NCI-H2227 treated with DMSO at 0.1 percent for 48 hours (cell line): ENCODE measurements at regions not wholly inside any gene's neighbourhood (a gene's known extent, or its start where the extent isn't known, plus 50 kb on each side); places are given as distances from the start of the nearest gene placed in this dataset.

Experiments
- DNase-seq: peaks from one replicate; lab custom pipeline; 2025; lab: John Stamatoyannopoulos, UW

DNA sequence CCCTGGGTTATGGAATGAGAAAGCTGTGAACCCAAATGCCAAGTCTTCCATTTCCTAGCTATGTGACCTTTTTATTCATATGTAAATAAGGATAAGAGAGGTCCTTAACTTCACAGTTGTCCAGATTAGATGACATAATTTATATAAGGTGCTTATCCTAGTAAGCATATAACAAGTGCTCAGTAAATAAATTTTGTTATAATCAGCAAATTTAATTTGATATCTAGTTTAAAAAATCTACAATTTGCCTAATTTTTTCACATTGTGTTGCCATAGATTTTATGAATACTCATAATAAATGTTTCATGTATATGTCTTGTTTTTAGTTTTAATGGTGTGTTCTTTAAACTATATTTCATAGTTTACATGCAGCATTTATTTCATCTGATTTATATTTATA, 130.4 kb upstream of the SPRY1 start:
- no peak for DNase-seq

DNA sequence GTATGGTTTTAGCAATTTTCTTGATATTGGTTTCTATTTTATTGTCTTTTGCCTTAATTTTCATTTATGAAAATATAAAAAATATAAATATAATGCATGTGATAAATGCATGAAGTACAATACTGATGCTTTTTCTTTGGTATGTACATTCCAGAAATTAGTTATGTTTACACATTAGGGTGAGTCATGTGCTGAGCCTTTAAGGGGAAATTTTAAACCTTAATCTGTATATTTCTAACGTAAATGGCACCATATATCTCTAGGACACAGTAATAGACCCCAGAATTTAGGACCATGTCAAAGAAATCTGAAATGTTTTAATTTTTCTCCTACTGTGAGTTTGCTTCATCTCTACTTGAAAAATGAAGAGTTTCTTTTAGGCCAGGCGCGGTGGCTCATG, 117.8 kb upstream of the SPRY1 start:
- no peak for DNase-seq

DNA sequence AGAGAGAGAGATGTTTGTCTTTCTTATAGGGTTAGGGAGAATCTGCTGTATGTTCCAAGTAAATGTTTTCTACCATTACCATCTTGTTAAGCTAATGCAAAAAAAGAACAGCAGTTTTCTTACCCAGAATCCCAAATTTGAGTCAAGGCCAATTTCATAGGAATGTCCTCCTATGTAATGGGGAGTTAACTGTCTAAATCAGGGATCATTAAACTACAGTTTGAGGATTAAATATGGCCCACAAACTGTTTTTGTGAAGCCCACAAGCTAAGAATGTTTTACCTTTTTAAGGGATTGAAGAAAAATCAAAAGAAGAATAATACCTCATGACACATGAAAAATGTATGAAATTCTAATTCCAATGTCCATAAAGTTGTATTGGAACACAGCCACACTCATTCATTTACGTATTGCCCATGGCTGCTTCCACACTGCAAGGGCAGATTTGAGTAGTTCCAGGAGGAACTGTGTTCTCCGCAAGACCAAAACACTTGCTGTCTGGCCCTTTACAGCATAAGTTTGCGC, 113.2 kb upstream of the SPRY1 start:
- no peak for DNase-seq

DNA sequence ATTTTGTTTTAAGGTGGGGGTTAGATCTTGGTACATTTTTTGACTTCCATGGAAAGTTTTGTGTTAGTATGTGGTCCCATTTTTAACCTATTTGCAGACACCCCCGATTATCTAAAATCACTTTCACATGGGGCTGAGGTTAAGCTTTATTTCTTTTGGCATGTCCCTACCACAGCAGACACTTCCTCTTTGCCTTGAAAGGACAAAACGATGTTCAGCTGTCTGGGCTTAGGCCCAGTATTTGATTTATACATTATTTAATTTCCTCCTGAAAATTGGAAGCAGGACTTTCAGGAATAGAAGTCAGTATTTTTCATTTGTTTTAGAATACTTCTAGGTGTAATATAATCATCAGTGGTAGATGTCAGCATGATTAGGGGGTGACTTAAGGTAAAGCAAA, 112.4 kb upstream of the SPRY1 start:
- DNase-seq: no peak

DNA sequence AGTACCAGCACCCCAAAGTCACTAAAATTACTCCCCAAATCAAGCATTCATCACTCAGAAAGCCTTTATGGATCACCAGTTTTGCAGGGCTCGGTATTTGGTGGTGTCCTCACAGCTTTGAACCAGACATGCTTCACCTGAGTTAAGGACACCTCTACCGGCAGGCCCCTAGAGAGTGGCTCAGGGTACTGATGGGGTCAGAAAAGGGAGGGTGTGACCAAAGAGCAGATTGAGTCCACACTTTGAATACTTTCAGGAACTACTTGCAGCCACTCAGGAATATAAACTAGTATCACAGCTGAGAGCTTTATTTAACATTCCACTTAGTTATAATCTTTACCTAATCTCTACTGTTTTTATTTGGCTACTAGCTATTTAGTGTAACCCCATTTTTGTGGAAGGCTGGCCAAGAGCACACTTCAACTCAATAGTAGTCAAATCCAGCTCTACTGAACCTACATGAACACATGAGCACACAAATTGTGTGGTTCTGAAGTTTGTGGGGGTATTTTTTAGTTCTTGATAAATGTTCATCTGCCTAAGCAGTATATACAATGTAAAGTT, 109.6 kb upstream of the SPRY1 start:
- DNase-seq: no peak

DNA sequence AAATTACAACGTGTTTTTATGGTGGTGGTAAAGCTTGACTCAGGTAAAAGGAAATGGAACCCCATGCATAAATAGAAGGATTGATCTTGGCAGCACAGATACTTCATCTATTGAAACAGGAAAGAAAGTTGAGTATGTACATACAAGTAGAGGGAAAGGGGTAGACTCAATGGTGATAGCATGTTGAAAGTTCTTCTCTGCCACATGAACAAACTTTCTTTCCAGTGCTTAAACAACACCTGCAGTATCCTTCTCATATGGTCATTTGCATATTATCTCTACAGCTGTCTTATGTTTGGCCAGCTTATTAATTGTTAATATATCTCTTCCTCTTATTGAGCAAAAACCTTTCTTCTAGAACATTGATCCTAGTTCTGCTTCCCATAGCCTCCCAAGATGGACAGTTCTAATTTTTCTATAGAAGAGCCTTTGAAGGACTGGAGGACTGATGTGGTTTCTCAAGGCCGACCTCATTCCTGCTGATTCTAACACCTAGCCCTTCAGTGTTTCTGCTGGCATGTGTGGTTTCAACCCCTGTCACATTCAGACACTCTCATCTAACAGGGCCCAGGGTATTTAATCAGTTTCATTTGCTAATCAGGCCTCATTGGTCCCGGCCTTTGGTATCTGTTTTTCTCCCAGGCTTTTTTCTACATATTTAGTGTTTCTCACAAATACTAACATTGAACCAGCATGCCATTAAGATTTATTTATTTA, 108.1 kb upstream of the SPRY1 start:
- DNase-seq: no peak

DNA sequence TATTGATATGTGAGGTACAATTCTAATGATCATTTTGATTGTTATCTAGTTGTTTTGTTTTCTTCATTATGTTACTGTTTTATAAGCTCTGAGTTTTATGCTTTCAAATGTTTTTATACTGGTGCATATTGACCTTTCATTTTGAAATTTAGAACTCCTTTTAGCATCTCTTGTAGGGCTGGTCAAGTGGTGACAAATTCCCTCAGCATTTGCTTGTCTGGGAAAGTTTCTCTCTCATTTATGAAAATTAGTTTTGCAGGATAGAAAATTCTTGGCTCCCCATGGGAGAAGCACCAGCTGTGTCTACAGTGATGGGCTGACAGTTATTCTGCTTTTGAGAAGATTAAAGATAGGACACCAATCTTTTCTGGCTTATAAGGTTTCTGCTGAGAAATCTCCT, 105.3 kb upstream of the SPRY1 start:
- DNase-seq: no peak

DNA sequence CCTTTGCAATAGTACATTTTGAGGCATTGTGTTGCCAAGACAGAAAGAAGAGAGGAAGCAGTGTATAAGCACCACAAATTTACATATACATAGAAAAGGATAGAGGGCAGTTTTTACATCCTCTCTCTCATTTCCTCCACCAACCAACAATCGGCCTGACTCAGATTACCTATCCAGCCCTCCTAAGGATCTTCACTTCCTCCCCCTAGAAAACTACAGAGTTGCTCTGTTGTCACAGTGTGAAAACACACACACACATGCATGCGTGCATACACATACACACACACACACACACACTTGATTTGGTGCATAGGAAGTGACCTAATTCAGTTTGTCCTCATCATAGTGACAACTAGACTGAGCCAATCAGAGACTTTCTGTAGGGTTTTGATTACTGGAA, 98.8 kb upstream of the SPRY1 start:
- no peak for DNase-seq

DNA sequence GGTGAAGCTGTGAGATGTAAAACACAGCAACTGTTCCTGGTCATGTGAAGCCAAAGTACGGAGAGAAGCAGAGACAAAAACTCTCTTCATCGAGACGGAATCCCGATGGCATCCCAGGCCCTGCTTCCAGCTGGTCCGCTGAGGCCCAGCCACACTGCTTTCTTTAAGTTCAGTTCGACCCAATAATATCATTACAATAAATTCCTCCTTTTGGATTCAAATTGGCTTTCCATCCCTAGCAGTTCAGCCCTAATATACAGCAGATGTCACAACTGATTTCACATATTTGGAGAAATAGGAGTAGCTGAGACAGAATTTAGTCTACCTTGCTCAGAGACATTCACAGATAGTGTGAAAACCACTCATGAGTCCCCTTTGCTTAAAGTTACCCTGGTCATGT, 98.3 kb upstream of the SPRY1 start:
- DNase-seq: no peak

DNA sequence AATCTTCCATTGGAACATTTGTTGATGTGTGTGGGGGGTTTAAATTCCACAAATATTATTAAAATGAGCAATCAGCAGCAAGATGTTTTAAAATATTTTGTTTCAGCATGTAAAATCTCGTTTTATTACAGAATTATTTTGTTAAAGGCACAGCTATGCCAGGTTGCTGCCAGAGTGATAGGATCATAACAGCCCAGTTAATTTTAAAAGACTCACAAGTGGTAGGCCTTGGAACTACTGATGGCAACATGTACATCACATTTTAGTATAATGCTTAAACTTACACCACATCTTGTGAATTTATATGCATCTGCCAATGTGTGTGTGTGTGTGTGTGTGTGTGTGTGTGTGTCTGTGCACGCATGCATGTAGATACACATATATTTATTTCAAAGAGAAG, 97.8 kb upstream of the SPRY1 start:
- no peak for DNase-seq

DNA sequence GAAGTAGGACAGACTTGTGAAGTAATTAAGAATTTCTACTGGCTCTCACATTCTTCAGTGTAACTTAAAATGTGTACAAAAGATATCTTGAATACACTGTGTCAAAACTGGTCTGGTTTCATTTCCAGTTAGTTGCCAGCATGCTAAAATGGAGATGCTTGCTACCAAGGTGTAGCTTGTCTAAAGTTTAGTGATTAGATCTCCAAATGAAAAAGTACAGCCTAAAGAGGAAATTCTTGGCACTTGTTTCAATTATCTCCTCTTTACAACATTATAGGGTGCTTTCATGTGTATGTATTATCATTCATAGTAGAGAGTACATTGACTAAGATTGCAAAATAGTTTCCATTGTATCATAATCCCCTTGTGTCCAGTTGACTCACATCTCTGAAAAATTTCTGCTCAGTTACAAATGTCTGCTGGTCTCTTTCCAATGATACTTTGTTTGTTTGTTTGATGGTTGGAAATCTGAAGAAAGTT, 97.3 kb upstream of the SPRY1 start:
- no peak for DNase-seq

DNA sequence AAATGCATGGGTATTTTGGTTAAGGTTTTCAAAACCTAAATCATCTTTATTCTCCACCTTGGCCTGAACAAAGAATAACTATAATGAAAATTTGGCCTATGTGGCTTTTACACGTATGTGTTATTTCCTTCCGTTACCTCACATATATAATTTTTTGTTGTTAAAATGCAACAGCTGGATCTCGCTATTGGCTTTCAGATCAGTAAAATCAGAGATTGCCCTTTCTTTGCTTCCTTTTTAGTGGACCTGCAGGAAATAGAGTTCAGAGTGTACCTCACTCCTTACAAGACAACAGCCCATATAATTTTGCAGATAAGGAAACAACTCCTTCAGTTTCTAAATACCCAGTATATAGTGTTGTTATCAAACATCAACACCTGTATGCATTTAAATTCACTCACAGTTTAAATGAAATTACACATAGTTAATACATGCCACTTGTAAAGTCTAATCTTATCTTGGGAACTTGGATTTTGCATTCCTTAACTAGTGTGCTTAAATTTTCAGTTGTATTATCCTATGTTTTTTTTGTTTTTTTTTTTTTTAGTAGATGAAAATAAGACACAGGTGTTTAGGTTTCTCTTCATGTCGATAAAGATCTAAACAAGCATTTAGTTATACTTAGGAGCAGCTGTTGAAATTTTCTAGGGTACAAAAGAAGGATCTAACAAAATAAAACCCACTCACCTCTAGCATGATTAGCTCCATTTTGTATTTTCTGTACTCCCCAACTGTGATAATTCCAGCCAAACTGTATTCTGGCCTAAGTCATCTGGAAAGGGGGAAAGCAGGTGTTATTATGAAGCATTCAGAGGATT, 96.2 kb upstream of the SPRY1 start:
- no peak for DNase-seq

DNA sequence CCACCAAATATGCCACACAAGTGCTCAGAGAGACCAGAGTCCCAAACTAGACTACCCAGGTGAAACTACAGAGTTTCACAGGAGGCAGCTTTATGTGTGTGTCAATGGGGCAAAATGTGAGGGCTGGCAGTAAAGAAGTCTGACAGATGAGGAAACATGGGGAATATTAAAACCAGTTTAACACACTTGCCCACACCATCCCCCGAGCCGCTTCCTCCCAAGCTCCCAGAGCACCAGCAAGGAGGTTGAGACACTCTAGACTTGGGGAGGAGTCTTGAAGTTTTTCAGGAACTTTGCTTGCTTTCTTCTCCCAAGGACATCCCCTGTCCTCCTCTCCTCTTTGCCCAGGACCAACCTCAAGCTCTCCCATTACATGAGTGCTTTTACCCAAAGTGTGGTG, 94.7 kb upstream of the SPRY1 start:
- no peak for DNase-seq

DNA sequence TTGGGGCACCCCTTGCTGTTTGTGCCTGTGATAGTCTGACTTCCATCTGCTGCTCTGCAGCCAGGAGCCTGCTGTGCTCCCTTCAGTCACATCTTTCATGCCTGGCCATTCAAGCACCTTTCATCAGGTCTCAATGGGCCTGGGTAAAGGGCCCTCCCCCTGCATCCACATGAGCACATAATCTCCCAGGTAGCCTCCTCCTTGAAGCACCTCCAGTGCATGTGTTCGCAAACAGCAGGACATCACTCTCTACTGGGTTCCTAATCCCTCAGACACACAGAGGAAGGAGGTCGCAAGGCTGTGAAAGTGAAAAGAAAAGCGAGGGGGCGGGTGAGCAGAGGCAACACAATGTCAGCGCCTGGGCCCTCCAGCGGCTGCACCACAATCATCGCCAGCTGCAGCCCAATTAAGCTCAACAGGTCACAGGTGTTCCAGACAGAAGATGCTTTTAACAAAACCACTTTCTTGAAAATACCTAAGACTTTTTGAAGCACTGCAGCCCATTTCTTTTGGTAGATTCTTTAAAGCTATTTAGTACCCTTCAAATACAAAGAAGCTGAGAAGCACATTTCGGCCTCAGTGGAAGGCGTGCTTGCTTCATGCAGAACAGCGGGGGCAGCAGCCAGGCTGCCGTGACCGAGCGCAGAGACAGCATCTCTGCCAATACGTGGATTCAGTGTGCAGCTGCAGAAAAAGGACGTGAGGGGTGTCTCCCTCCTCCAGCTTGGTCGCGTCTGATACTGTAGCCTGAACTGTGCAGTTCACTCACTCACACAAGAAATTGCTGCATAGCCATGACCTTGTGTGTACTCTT, 92.2 kb upstream of the SPRY1 start:
- DNase-seq: peak; percentile 73

DNA sequence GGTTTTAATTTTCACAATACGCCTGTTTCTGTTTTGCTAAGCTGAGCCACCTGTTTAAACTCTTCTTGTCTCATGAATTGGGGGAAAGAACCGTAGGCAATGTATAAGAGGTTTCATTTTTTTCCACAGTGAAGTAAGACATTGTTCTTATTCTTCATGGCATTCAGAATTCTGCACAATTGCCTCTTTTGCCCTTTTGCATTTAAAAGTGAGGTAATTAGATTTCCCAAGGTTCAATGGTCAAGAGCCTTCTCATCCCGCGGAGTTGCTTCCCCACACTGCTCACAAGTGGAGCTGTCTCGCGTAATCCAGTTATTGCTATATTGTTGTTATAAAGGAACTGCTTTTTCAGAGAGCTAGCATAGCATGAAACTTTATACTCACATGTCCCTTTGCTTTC, 90.9 kb upstream of the SPRY1 start:
- no peak for DNase-seq

DNA sequence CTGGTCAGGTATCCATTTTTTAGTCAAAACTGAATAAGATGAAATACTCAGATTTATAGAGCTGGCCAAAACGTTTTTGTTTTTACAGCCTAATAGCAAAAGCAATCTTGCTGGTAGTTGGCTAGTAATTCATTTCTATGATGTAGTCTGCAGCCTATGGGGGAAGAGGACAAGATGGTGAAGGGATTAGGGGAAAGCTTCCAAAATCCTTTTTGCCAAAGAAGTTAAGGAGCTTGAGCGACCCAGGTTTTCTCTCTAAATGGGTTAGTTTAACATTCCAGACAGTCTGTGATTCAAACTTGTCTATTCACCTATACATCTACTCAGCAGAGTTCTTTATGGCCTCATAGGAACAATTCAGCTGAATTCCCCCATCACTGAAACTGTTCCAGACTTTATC, 89.8 kb upstream of the SPRY1 start:
- no peak for DNase-seq

DNA sequence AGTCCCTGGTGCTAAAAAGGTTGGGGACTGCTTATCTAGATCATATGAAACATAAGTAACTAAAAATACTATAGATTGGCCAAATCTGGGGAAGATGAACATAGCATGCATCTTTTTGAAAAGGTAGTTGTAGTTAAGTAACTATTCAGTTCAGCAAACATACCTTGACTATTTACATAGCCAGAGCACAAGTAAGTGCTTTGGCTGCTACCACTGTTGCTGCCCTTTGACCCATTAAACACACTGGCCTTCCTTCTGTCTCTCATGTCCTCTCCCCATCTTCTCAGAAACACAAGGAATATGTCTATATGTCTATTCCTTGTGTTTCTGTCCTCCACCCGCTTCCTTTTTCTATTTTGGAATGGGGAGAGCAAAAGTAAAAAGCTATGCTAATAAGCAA, 87.9 kb upstream of the SPRY1 start:
- no peak for DNase-seq

DNA sequence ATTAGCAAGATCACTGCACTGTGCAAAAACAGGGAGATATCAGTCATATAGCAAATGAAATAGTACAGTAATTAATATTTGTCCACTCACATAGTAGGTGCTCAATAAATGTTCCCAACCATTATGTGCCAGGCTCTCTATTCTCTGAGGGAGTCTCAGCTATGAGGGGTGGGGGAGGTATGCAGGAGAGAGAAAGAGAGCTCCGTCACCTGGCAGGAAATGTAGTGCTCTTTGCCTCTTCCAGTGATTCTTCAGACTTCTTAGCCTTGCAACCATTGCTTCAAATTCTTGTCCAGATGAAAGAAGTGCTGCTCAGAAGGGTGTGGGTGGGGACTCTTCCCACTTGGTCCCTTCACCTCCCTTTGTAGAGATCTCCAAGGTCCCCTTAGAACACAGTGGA, 84.5 kb upstream of the SPRY1 start:
- no peak for DNase-seq

DNA sequence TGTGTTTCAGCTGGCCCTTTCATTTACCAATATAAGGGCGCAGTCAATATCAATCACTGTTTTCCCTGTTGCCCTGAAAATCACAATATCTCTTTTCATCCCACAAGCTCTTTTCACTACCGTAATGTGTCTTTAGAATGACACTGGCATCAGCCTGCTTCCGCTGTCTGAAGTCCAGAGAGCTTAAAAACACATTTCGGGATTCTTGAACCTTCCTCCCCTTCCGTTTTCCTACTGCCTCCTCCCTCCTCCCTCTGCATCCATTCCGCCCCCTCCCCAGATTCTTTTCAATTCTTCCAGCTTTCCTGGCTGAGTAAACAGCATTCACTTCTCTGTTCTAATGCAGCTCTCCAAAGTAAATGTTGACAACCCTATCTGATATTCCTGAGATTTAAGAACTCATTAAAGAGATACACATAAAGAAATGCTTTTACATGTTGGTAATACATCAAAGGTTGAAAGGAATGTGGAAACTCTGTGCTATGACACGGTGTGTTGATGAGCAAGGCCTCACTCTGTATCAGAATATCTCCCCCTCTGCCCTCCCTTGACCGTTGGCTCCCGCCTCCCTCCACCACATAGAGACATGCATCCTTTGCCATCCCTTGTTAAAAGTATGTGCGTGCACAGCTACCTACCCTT, 83.5 kb upstream of the SPRY1 start:
- DNase-seq: no peak

DNA sequence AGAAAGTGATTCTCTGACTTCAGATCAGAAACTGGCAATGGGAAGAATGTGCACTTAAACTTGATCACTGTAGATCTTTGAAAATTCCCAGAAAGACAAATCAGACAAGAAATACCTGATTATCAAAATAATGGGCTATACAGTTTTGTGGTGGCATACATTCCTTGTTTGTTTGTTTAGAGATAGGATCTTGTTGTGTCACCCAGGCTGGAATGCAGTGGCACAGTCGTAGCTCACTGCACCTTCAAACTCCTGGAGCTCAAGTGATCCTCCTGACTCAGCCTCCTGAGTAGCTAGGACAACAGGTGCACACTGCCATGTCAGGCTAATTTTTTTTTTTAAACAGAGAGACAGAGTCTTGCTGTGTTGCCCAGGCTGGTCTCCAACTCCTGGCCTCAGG, 81.0 kb upstream of the SPRY1 start:
- no peak for DNase-seq

DNA sequence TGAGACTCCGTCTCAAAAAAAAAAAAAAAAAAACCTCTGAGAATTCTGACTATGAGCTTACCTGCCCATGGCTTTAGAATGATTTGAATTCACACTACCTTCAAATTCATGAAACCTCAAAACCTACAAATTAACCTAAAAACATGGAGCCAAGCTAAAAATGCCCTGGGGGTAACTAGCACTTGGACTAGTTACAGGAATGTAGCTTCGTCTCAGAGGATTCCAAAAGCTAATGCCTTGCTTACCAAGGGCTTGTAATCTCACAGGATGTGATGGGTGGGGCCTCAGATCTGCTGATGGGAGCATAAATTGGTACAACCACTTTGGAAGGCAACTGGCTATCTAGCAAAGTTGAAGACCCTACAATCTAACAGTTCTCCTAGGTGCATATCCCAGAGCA, 79.4 kb upstream of the SPRY1 start:
- DNase-seq: no peak

DNA sequence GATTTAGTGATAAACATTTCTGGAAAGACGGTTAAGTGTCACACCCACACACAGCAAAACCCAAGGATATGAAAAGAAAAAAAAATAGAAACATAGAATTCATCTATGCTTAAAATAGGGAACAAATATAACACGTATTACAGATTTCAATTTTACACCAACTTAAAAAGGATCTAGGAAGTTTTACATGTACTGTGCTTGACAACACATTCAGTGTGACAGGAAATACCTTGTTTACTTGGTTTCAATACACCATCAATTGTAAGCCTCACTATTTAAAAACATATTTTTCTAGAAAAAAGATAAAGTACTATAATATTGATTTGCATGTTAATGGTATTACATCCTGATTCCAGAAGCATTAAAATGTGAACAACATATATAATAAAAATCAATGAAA, 77.0 kb upstream of the SPRY1 start:
- DNase-seq: no peak
